Vagina (tissue), 2 donors: ENCODE measurements at regions not wholly inside any gene's neighbourhood (a gene's known extent, or its start where the extent isn't known, plus 50 kb on each side); places are given as distances from the start of the nearest gene placed in this dataset.

Experiments used
- DNase-seq, 2 donors: peaks; one replicate each; pipeline ENCODE4 v3.0.0-alpha.2; 2017; ENCODE audit errors: extremely low spot score in 2 of 2
- H3K27ac ChIP-seq: fragments of 200-600 bp; sonication (generic); one replicate; pipeline ENCODE4 v1.5.1; 2019
- H3K27me3 ChIP-seq: fragments of 200-600 bp; sonication (generic); one replicate; pipeline ENCODE4 v1.5.1; 2019
- H3K36me3 ChIP-seq, 2 donors: fragments of 200-600 bp; sonication (generic); one replicate each; pipeline ENCODE4 v1.5.1; 2017 to 2019
- H3K4me1 ChIP-seq: fragments of 200-600 bp; sonication (generic); one replicate; pipeline ENCODE4 v1.5.1; 2019
- H3K4me3 ChIP-seq, 2 donors: fragments of 200-600 bp; sonication (generic); 1 replicate in 1 of 2; 2 replicates in 1 of 2; pipeline ENCODE4 v1.5.1; 2016 to 2019
- H3K9me3 ChIP-seq: fragments of 200-600 bp; sonication (generic); one replicate; pipeline ENCODE4 v1.5.1; 2019
- POLR2A ChIP-seq, 2 donors: fragments of 450-650 bp; IDR thresholded peaks; one replicate each; pipeline ENCODE4 v1.6.1; 2017; ENCODE audit warnings: antibody characterized with exemption in 2 of 2, mild to moderate bottlenecking in 2 of 2, moderate library complexity in 2 of 2
- POLR2AphosphoS5 ChIP-seq, 2 donors: sonication (generic); formaldehyde crosslinking; IDR thresholded peaks; one replicate each; pipeline ENCODE4 v1.9.0; 2017; ENCODE audit warnings: antibody characterized with exemption in 2 of 2, mild to moderate bottlenecking in 2 of 2, low read depth in 1 of 2; ENCODE audit not compliant: insufficient read depth in 1 of 2
- intact Hi-C: fragments of 100-400 bp; cut with DNase I; formaldehyde crosslinking; loops from one replicate; pipeline ENCODE4 v1.15.1; 2023
- TF ChIP-seq, protein P1 (sequence below), 3 experiments: fragments of 450-650 bp in 2 of 3; fragments of 200-600 bp in 1 of 3; sonication (generic) in 1 of 3; IDR thresholded peaks; one replicate each; pipeline ENCODE4 v1.5.1; 2017 to 2019; ENCODE audit warnings: antibody characterized with exemption in 3 of 3, mild to moderate bottlenecking in 2 of 3, moderate library complexity in 2 of 3

DNA sequence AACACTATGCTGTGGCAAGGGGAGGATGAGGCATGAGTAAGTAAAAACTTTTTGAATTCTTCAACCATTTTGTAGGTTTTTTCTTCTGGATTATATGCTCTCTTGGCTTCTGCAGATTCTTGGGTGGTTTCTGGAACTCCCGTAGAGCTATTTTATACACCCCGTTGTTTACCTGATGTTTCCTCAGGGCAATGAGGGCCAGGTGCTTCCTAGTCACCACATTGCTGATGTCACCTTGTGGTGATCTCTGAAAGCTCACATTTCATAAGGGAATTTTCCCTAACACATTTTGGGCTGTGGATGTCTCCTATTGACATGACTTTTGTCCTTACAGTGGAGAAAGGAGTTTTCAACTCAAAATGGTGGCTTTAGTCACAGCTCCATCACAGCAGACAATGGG, 356.6 kb downstream of the PLA2G4A start:
- no peaks in the 10 kb centered on the region for H3K27me3 ChIP-seq
- no peak overlapping the region for H3K27ac ChIP-seq
- DNase-seq: no peak
- H3K36me3 ChIP-seq: no peaks in the 10 kb centered on the region
- no peaks in the 10 kb centered on the region for H3K9me3 ChIP-seq
- no peak overlapping the region for H3K4me3 ChIP-seq
- no peaks in the 10 kb centered on the region for H3K4me1 ChIP-seq
- no peak for TF ChIP-seq POLR2A (IDR thresholded peaks at IDR 0.05)
- TF ChIP-seq, protein P1, sequence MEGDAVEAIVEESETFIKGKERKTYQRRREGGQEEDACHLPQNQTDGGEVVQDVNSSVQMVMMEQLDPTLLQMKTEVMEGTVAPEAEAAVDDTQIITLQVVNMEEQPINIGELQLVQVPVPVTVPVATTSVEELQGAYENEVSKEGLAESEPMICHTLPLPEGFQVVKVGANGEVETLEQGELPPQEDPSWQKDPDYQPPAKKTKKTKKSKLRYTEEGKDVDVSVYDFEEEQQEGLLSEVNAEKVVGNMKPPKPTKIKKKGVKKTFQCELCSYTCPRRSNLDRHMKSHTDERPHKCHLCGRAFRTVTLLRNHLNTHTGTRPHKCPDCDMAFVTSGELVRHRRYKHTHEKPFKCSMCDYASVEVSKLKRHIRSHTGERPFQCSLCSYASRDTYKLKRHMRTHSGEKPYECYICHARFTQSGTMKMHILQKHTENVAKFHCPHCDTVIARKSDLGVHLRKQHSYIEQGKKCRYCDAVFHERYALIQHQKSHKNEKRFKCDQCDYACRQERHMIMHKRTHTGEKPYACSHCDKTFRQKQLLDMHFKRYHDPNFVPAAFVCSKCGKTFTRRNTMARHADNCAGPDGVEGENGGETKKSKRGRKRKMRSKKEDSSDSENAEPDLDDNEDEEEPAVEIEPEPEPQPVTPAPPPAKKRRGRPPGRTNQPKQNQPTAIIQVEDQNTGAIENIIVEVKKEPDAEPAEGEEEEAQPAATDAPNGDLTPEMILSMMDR (IDR thresholded peaks at IDR 0.05): no peak
- intact Hi-C loops: no loop called here

DNA sequence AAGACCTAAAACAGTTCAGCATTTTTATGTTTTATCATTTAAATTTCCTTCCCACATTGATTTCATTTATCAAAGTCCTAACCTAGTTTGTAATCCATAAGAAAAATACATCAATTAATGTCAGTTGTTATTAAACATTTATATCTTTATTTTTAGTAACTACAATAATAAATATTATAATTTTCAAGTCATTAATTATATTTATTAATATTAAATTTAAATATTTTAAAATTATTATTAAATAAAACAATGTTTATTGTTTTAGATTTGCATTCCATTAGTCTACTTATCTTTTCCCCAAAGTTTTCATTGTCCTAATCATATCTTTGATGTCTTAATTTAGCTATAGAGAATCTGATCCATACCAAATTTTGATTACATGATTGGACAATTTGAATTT, 368.9 kb downstream of the PLA2G4A start:
- DNase-seq: no peak
- Histone ChIP-seq H3K27ac (no peak overlapping the region), H3K36me3 (no peaks in the 10 kb centered on the region), H3K9me3 (no peaks in the 10 kb centered on the region), H3K4me3 (no peak overlapping the region), H3K4me1 (no peaks in the 10 kb centered on the region), H3K27me3 (no peaks in the 10 kb centered on the region)
- no peak for TF ChIP-seq POLR2AphosphoS5 (IDR thresholded peaks at IDR 0.05; ENCODE audit: insufficient read depth in 1 of 2, low read depth in 1 of 2)
- TF ChIP-seq, protein P1 (IDR thresholded peaks at IDR 0.05): no peak
- TF ChIP-seq POLR2A (IDR thresholded peaks at IDR 0.05): no peak
- intact Hi-C loops: no loop called here

DNA sequence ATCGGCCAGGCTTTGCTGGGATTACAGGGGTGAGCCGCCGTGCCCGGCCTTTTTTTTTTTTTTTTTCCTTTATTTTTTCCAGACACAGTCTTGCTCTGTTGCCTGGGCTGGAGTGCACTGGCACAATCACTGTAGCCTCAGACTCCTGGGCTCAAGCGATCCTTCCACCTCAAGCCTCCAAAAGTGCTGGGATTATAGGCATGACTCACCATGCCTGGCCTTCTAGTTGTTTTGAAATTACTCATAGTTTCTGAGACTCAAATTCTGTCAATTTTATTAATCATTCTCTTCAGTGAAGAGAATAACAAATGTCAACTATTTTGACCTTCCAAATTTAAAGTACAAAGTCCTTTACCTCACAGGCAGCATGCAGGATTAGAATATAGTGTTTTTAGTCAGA, 374.5 kb downstream of the PLA2G4A start:
- no peak overlapping the region for H3K27ac ChIP-seq
- no peaks in the 10 kb centered on the region for H3K9me3 ChIP-seq
- intact Hi-C loops: no loop called here
- DNase-seq: no peak
- no peaks in the 10 kb centered on the region for H3K4me1 ChIP-seq
- H3K4me3 ChIP-seq: no peak overlapping the region
- no peaks in the 10 kb centered on the region for H3K27me3 ChIP-seq
- no peaks in the 10 kb centered on the region for H3K36me3 ChIP-seq
- TF ChIP-seq POLR2A (IDR thresholded peaks at IDR 0.05) (no peak), POLR2AphosphoS5 (IDR thresholded peaks at IDR 0.05; ENCODE audit: insufficient read depth in 1 of 2, low read depth in 1 of 2) (no peak)
- TF ChIP-seq, protein P1 (IDR thresholded peaks at IDR 0.05): no peak

DNA sequence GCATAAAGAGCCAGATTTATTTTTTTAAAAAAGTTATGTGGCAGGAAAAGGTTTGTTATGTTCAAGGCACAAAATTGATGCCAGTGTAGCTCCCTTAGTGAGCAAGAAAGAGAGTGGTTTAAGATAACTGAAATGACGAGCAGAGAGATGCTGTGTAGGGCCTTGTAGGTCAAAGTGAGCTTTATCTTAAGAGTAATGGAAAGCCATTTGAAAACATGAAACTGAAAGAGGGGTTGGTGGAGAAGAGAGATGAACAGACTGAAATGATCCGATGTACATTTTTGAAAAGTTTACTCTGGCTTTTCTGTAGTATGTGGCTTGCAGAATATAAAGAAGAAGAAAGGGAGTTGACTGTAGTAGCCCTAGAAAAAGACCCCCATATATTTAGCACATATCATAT, 383.6 kb downstream of the PLA2G4A start:
- Histone ChIP-seq H3K9me3 (no peaks in the 10 kb centered on the region), H3K4me1 (no peaks in the 10 kb centered on the region), H3K27ac (no peak overlapping the region), H3K27me3 (no peaks in the 10 kb centered on the region), H3K36me3 (no peaks in the 10 kb centered on the region), H3K4me3 (no peak overlapping the region)
- TF ChIP-seq, protein P1 (IDR thresholded peaks at IDR 0.05): no peak
- TF ChIP-seq POLR2AphosphoS5 (IDR thresholded peaks at IDR 0.05; ENCODE audit: insufficient read depth in 1 of 2, low read depth in 1 of 2) (no peak), POLR2A (IDR thresholded peaks at IDR 0.05) (no peak)
- intact Hi-C loops: no loop called here
- DNase-seq: no peak

DNA sequence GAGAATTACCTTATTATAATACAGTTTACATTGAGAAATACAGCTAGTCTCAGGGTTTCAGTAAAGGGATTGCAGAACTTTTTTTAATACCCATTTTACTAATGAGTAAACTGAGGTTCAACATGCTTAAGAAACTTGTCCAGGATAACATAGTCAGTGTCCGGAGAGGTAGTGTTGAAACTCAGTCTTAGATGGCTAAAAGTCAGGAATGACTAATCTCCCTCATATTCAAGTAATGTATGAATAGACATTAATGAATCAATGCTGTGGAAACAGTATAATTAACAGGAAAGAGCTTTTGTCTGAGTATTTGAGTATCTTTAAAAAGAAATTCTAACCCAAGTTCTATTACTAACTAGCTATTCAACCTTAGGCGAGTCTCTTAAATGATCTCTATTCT, 397.6 kb downstream of the PLA2G4A start:
- Histone ChIP-seq H3K36me3 (no peaks in the 10 kb centered on the region), H3K9me3 (no peaks in the 10 kb centered on the region), H3K27ac (no peak overlapping the region), H3K27me3 (no peaks in the 10 kb centered on the region), H3K4me3 (no peak overlapping the region), H3K4me1 (no peaks in the 10 kb centered on the region)
- DNase-seq: no peak
- TF ChIP-seq, protein P1 (IDR thresholded peaks at IDR 0.05): no peak
- TF ChIP-seq POLR2A (IDR thresholded peaks at IDR 0.05) (no peak), POLR2AphosphoS5 (IDR thresholded peaks at IDR 0.05; ENCODE audit: insufficient read depth in 1 of 2, low read depth in 1 of 2) (no peak)
- intact Hi-C loops: no loop called here
